ENCODE measurements at regions not wholly inside any gene's neighbourhood (a gene's known extent, or its start where the extent isn't known, plus 50 kb on each side); places are given as distances from the start of the nearest gene placed in this dataset.

DNA sequence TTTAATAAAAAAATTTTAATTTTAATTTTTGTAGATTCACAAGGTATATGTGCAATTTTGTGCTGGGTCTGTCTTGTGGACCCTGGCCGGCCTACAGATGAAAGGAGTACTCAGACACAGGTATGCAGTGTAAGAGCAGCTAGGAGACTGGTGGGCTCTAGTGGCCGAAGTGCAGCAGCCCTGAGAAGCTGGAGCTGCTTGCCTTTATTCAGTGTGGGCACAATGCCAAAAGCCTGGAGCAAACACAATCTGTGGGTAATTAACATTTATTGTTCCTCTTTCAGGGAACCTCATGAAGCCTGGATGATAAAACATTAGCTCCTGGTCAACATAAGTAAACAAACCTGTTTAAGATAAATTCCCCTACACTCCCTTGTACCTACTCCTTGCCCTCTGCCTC is 135.7 kb upstream of the SEL1L start:
- no peaks in the 10 kb centered on the region for H3K4me1 ChIP-seq (ENCODE audit: control insufficient read depth, insufficient read depth, low read length, unreplicated experiment)
- no peak overlapping the region for H3K4me3 ChIP-seq (ENCODE audit: low read depth, low read length)
- H3K27ac ChIP-seq (ENCODE audit: low read depth, low read length), result no peak overlapping the region
- no peaks in the 10 kb centered on the region for H3K79me2 ChIP-seq (ENCODE audit: control insufficient read depth, insufficient read depth, low read length, unreplicated experiment)
- no peaks in the 10 kb centered on the region for H3K36me3 ChIP-seq (ENCODE audit: insufficient read depth, low read length)
- no peak overlapping the region for H2AFZ ChIP-seq (ENCODE audit: low read length, unreplicated experiment)
- no peaks in the 10 kb centered on the region for H3K27me3 ChIP-seq (ENCODE audit: insufficient read depth, low read length)

DNA sequence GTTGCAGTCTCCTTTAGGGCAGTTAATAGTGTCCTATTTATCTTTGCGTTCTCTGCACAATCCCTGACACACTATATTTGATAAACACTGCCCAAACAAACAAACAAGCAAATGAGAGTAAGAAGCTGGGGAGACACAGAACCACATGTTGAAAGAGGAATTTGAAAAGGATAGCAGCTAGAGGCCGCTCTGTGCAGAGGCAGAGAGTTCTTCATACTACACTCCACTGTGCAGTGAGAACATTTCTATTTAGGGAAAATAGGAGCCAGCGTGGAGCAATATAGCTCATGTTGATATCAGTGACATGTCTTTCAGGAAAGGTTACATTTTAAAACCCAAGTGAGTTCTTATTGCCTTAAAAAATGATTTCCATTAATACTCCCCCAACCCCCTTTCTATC is 140.3 kb upstream of the SEL1L start:
- H2AFZ ChIP-seq (ENCODE audit: low read length, unreplicated experiment), result no peak overlapping the region
- H3K79me2 ChIP-seq (ENCODE audit: control insufficient read depth, insufficient read depth, low read length, unreplicated experiment), result no peaks in the 10 kb centered on the region
- H3K27ac ChIP-seq (ENCODE audit: low read depth, low read length), result no peak overlapping the region
- no peaks in the 10 kb centered on the region for H3K36me3 ChIP-seq (ENCODE audit: insufficient read depth, low read length)
- H3K4me1 ChIP-seq (ENCODE audit: control insufficient read depth, insufficient read depth, low read length, unreplicated experiment), result no peaks in the 10 kb centered on the region
- H3K27me3 ChIP-seq (ENCODE audit: insufficient read depth, low read length), result no peaks in the 10 kb centered on the region
- H3K4me3 ChIP-seq (ENCODE audit: low read depth, low read length), result no peak overlapping the region

DNA sequence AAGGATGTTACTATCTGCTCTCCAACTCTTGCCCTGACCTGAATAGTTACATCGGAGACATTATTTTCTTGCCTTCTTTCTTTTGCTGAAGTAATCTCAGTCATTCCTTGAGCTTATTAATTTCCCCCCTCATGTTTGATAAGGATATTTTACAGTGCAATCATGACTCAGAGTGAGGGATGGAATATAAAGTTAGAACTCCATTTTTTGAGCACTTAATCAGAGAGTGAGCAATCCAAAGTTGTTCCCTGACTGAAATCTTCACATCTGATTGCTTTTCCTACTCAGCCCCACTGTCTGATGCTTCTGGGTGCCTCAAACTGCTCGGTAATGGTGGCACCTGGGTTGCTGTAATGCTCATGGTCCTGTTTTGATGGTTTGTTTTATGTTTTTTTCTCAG is 142.7 kb upstream of the SEL1L start:
- Histone ChIP-seq H2AFZ (ENCODE audit: low read length, unreplicated experiment) (no peak overlapping the region), H3K27me3 (ENCODE audit: insufficient read depth, low read length) (no peaks in the 10 kb centered on the region), H3K36me3 (ENCODE audit: insufficient read depth, low read length) (no peaks in the 10 kb centered on the region), H3K4me3 (ENCODE audit: low read depth, low read length) (no peak overlapping the region), H3K4me1 (ENCODE audit: control insufficient read depth, insufficient read depth, low read length, unreplicated experiment) (no peaks in the 10 kb centered on the region), H3K79me2 (ENCODE audit: control insufficient read depth, insufficient read depth, low read length, unreplicated experiment) (no peaks in the 10 kb centered on the region), H3K27ac (ENCODE audit: low read depth, low read length) (no peak overlapping the region)

DNA sequence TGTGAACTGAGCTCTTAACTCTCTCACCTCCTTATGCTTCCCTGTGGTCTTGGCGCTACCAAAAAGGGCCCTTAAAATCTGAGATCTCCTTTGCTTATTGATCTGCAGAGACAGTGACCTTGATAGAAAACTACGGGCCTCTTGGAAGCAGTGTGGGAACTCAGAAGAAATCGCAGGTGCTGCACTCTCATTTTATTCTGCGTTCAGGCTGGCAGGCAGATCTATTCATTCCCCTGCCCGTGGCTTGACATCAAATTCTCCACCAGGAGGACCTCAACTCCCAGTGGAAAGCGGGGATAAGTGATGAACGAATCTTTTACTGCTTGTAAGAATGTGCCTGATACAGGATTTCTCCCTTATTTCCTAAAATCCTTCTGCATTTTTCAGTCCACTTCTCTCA is 143.2 kb upstream of the SEL1L start:
- Histone ChIP-seq H3K4me1 (ENCODE audit: control insufficient read depth, insufficient read depth, low read length, unreplicated experiment) (no peaks in the 10 kb centered on the region), H3K27ac (ENCODE audit: low read depth, low read length) (no peak overlapping the region), H3K27me3 (ENCODE audit: insufficient read depth, low read length) (no peaks in the 10 kb centered on the region), H3K79me2 (ENCODE audit: control insufficient read depth, insufficient read depth, low read length, unreplicated experiment) (no peaks in the 10 kb centered on the region), H3K4me3 (ENCODE audit: low read depth, low read length) (no peak overlapping the region), H2AFZ (ENCODE audit: low read length, unreplicated experiment) (no peak overlapping the region), H3K36me3 (ENCODE audit: insufficient read depth, low read length) (no peaks in the 10 kb centered on the region)

DNA sequence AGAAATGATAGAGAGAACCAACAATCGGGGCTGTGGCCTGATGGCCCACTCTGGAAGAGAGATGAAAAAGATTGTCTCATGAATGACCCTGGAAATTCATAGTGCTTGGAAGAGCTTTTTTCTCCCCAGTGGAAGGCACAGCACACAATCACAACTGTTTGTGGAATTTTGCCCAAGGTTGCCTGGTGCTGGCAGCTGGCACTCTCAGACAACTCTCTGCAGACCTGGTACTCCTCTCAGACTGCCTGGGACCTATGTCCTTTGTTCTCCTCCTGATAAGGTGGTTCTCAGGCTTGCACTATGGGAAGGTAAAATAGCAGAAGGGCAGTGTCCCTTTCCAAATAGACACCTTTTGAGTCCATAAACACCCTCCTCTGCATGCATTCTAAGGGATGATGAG is 144.1 kb upstream of the SEL1L start:
- H3K27me3 ChIP-seq (ENCODE audit: insufficient read depth, low read length), result no peaks in the 10 kb centered on the region
- H3K4me3 ChIP-seq (ENCODE audit: low read depth, low read length), result no peak overlapping the region
- H2AFZ ChIP-seq (ENCODE audit: low read length, unreplicated experiment), result no peak overlapping the region
- no peaks in the 10 kb centered on the region for H3K4me1 ChIP-seq (ENCODE audit: control insufficient read depth, insufficient read depth, low read length, unreplicated experiment)
- H3K36me3 ChIP-seq (ENCODE audit: insufficient read depth, low read length), result no peaks in the 10 kb centered on the region
- no peaks in the 10 kb centered on the region for H3K79me2 ChIP-seq (ENCODE audit: control insufficient read depth, insufficient read depth, low read length, unreplicated experiment)
- no peak overlapping the region for H3K27ac ChIP-seq (ENCODE audit: low read depth, low read length)

DNA sequence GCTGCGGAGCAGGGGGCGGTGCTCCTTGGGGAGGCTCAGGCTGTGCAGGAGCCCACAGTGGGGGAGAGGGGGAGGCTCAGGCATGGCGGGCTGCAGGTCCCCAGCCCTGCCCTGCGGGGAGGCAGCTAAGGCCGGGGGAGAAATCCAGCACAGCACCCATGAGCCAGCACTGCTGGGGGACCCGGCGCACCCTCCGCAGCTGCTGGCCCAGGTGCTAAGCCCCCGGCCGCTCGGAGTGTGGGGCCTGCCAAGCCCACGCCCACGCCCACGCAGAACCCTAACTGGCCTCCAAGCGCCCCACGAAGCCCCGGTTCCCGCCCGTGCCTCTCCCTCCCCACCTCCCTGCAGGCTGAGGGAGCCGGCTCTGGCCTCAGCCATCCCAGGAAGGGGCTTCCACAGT is 145.6 kb upstream of the SEL1L start:
- Histone ChIP-seq H3K4me3 (ENCODE audit: low read depth, low read length) (no peak overlapping the region), H3K36me3 (ENCODE audit: insufficient read depth, low read length) (no peaks in the 10 kb centered on the region), H2AFZ (ENCODE audit: low read length, unreplicated experiment) (no peak overlapping the region), H3K79me2 (ENCODE audit: control insufficient read depth, insufficient read depth, low read length, unreplicated experiment) (no peaks in the 10 kb centered on the region), H3K4me1 (ENCODE audit: control insufficient read depth, insufficient read depth, low read length, unreplicated experiment) (no peaks in the 10 kb centered on the region), H3K27me3 (ENCODE audit: insufficient read depth, low read length) (no peaks in the 10 kb centered on the region), H3K27ac (ENCODE audit: low read depth, low read length) (no peak overlapping the region)

DNA sequence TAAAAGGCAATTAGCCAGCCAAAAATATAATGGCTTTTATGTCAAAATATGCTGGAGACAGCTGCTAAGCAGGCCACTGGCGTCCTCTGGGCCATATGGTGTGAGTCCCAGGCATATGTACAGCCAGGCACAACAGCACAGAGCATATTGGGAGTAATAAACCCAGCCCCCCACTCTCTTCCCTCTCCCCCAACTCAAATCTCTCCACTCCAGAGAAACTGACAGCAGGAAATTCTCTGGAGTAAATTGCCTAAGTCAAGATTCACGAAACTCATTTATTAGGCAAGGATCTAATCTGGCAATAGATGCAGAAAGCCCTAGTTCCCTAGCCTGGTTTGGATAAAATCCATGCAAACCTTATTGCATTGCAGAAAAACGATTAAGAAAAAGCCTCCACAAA is 147.9 kb upstream of the SEL1L start:
- Histone ChIP-seq H3K79me2 (ENCODE audit: control insufficient read depth, insufficient read depth, low read length, unreplicated experiment) (no peaks in the 10 kb centered on the region), H3K27ac (ENCODE audit: low read depth, low read length) (no peak overlapping the region), H3K4me3 (ENCODE audit: low read depth, low read length) (no peak overlapping the region), H3K36me3 (ENCODE audit: insufficient read depth, low read length) (no peaks in the 10 kb centered on the region), H2AFZ (ENCODE audit: low read length, unreplicated experiment) (no peak overlapping the region), H3K4me1 (ENCODE audit: control insufficient read depth, insufficient read depth, low read length, unreplicated experiment) (no peaks in the 10 kb centered on the region), H3K27me3 (ENCODE audit: insufficient read depth, low read length) (no peaks in the 10 kb centered on the region)

DNA sequence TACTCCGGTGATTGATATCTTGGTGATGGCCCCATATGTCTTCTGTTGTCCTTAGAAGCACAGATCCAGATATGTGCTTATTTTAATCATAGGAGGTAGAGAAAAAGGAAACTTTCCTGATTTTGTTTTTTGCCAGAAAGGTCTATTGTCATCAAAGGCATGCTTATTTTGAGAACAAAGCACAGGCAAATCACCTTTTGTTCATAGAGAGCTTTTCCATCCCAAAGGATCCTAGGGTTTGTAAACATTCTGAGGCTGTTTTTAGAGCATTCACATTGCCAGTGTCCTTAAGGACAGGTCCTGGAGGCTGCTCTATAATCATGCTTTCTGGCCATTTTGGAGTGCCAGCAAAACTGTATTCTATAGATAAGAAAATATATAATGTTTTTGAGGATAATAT is 148.5 kb upstream of the SEL1L start:
- no peaks in the 10 kb centered on the region for H3K27me3 ChIP-seq (ENCODE audit: insufficient read depth, low read length)
- H3K4me3 ChIP-seq (ENCODE audit: low read depth, low read length), result no peak overlapping the region
- H3K36me3 ChIP-seq (ENCODE audit: insufficient read depth, low read length), result no peaks in the 10 kb centered on the region
- H3K27ac ChIP-seq (ENCODE audit: low read depth, low read length), result no peak overlapping the region
- H3K79me2 ChIP-seq (ENCODE audit: control insufficient read depth, insufficient read depth, low read length, unreplicated experiment), result no peaks in the 10 kb centered on the region
- H3K4me1 ChIP-seq (ENCODE audit: control insufficient read depth, insufficient read depth, low read length, unreplicated experiment), result no peaks in the 10 kb centered on the region
- H2AFZ ChIP-seq (ENCODE audit: low read length, unreplicated experiment), result no peak overlapping the region

DNA sequence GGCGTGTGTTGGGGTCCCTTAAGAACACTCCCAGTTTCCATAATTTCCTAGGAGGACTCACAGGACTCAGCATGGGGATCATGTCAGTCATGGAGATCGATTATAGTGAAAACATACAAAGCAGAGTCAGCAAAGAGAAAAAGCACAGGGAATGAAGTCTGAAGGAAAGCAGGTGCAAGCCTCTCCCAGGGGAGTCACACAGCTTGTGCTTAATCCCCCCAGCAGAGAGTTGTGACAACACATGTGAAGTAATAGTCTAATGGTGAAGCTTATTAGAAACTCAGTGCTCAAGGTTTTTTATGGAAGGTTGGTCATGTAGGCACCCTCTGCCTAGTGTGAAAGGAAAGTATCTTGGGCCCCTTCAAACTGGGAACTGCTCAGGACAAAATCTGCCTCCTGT is 149.0 kb upstream of the SEL1L start:
- no peaks in the 10 kb centered on the region for H3K4me1 ChIP-seq (ENCODE audit: control insufficient read depth, insufficient read depth, low read length, unreplicated experiment)
- no peaks in the 10 kb centered on the region for H3K79me2 ChIP-seq (ENCODE audit: control insufficient read depth, insufficient read depth, low read length, unreplicated experiment)
- H3K27me3 ChIP-seq (ENCODE audit: insufficient read depth, low read length), result no peaks in the 10 kb centered on the region

DNA sequence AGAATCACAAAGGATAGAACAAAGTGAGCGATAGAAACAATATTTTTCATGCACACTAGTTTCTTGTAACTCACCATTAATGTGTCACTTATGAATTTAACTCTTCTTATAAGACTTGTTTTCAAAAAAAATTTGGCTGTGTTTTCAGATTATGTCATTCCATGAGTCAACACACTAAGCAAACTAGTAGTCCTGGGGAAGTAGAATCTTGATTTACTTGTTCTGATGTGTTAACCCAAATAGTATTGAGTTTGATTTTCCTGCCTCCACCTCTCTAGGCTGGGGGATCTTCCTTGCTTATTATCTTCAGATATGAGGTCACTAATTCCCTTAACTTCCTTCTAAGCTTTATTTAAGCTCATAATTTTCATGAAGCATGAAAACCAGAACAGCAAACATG is 151.0 kb upstream of the SEL1L start:
- no peaks in the 10 kb centered on the region for H3K36me3 ChIP-seq (ENCODE audit: insufficient read depth, low read length)
- no peaks in the 10 kb centered on the region for H3K27me3 ChIP-seq (ENCODE audit: insufficient read depth, low read length)
- H3K4me3 ChIP-seq (ENCODE audit: low read depth, low read length), result no peak overlapping the region
- no peaks in the 10 kb centered on the region for H3K4me1 ChIP-seq (ENCODE audit: control insufficient read depth, insufficient read depth, low read length, unreplicated experiment)
- H2AFZ ChIP-seq (ENCODE audit: low read length, unreplicated experiment), result no peak overlapping the region
- no peak overlapping the region for H3K27ac ChIP-seq (ENCODE audit: low read depth, low read length)
- no peaks in the 10 kb centered on the region for H3K79me2 ChIP-seq (ENCODE audit: control insufficient read depth, insufficient read depth, low read length, unreplicated experiment)

More for the DNA sequence above, 149.0 kb upstream of the SEL1L start:
- Histone ChIP-seq H2AFZ (ENCODE audit: low read length, unreplicated experiment) (no peak overlapping the region), H3K27ac (ENCODE audit: low read depth, low read length) (no peak overlapping the region), H3K4me3 (ENCODE audit: low read depth, low read length) (no peak overlapping the region), H3K36me3 (ENCODE audit: insufficient read depth, low read length) (no peaks in the 10 kb centered on the region)

DNA sequence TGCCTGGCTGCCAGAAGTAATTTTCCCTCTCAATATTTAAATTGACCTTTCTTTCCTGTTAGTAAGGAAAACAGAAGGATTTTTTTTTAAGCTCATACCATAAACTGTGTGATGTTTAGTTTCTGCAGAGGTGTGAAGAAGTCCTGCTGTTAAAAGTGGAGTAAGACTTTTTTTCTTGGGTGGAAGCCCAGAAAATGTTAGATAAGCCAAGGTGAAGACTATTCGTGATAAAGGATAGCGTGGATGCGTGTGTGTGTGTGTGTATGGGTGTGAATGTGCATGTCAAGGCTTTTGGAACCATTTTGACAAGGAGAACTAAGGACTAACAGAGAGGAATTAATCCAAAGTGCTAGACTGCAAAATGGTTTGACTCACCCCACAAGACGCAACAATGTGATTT is 152.9 kb upstream of the SEL1L start:
- no peak overlapping the region for H3K4me3 ChIP-seq (ENCODE audit: low read depth, low read length)
- no peaks in the 10 kb centered on the region for H3K4me1 ChIP-seq (ENCODE audit: control insufficient read depth, insufficient read depth, low read length, unreplicated experiment)
- H2AFZ ChIP-seq (ENCODE audit: low read length, unreplicated experiment), result no peak overlapping the region
- no peaks in the 10 kb centered on the region for H3K79me2 ChIP-seq (ENCODE audit: control insufficient read depth, insufficient read depth, low read length, unreplicated experiment)
- H3K27ac ChIP-seq (ENCODE audit: low read depth, low read length), result no peak overlapping the region
- H3K36me3 ChIP-seq (ENCODE audit: insufficient read depth, low read length), result no peaks in the 10 kb centered on the region
- no peaks in the 10 kb centered on the region for H3K27me3 ChIP-seq (ENCODE audit: insufficient read depth, low read length)

DNA sequence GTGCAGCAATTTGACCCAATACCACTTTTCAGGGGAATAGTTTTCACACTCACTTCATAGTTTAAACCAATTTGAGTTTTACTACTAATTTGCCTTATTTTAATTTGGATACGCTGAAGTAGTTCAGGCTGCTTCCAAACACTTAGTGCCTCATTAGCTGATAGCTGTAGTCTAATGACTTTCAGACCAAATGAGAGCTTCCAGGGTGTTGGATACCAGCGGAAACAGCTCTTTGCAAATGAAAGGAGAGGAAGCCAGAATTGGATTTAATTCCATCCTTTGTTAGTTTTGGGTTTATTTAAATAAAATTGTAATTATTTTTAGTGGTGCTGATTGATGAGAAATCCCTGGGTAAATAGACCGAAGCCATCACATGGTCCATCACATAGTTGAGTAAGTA is 158.3 kb upstream of the SEL1L start:
- H3K27me3 ChIP-seq (ENCODE audit: insufficient read depth, low read length), result no peaks in the 10 kb centered on the region
- H2AFZ ChIP-seq (ENCODE audit: low read length, unreplicated experiment), result no peak overlapping the region
- H3K36me3 ChIP-seq (ENCODE audit: insufficient read depth, low read length), result no peaks in the 10 kb centered on the region
- no peak overlapping the region for H3K4me3 ChIP-seq (ENCODE audit: low read depth, low read length)
- H3K4me1 ChIP-seq (ENCODE audit: control insufficient read depth, insufficient read depth, low read length, unreplicated experiment), result no peaks in the 10 kb centered on the region
- H3K79me2 ChIP-seq (ENCODE audit: control insufficient read depth, insufficient read depth, low read length, unreplicated experiment), result no peaks in the 10 kb centered on the region
- no peak overlapping the region for H3K27ac ChIP-seq (ENCODE audit: low read depth, low read length)

Data from ACC112 (cell line).